BLaER1 (cell line): ENCODE measurements at regions not wholly inside any gene's neighbourhood (a gene's known extent, or its start where the extent isn't known, plus 50 kb on each side); places are given as distances from the start of the nearest gene placed in this dataset.

ENCODE experiments used
- H3K27ac ChIP-seq: shearing (Covaris generic); formaldehyde crosslinking; 2 replicates; pipeline ENCODE4 v1.8.1; 2022
- H3K27me3 ChIP-seq: shearing (Covaris generic); formaldehyde crosslinking; 2 replicates; pipeline ENCODE4 v1.8.1; 2022
- H3K36me3 ChIP-seq: shearing (Covaris generic); formaldehyde crosslinking; 2 replicates; pipeline ENCODE4 v1.8.1; 2022
- H3K4me1 ChIP-seq: shearing (Covaris generic); formaldehyde crosslinking; 2 replicates; pipeline ENCODE4 v1.8.1; 2022
- H3K4me2 ChIP-seq: shearing (Covaris generic); formaldehyde crosslinking; 2 replicates; pipeline ENCODE4 v1.8.1; 2022
- H3K4me3 ChIP-seq: shearing (Covaris generic); formaldehyde crosslinking; 2 replicates; pipeline ENCODE4 v1.8.1; 2022
- H3K9ac ChIP-seq: shearing (Covaris generic); formaldehyde crosslinking; 2 replicates; pipeline ENCODE4 v1.8.1; 2022
- H3K9me3 ChIP-seq: shearing (Covaris generic); formaldehyde crosslinking; 2 replicates; pipeline ENCODE4 v1.8.1; 2022
- H4K20me1 ChIP-seq: shearing (Covaris generic); formaldehyde crosslinking; 2 replicates; pipeline ENCODE4 v1.8.1; 2022
- Cebpa-rat ChIP-seq: shearing (Covaris generic); IDR thresholded peaks from 2 replicates; pipeline ENCODE4 v1.8.1; 2022

- H3K9ac ChIP-seq: no peak overlapping the region
- H3K9me3 ChIP-seq: peaks cover under 1% of the 10 kb centered on the region
- H3K4me3 ChIP-seq: no peak overlapping the region
- no peaks in the 10 kb centered on the region for H3K27me3 ChIP-seq
- H3K36me3 ChIP-seq: no peaks in the 10 kb centered on the region
- H3K4me2 ChIP-seq: no peak overlapping the region
- no peaks in the 10 kb centered on the region for H3K4me1 ChIP-seq
- no peaks in the 10 kb centered on the region for H4K20me1 ChIP-seq
- TF ChIP-seq Cebpa-rat: no peak
- no peak overlapping the region for H3K27ac ChIP-seq
Measured at GRCh38 chr5:174159327-174160114, 114.0 kb downstream of the NSG2 start.

DNA sequence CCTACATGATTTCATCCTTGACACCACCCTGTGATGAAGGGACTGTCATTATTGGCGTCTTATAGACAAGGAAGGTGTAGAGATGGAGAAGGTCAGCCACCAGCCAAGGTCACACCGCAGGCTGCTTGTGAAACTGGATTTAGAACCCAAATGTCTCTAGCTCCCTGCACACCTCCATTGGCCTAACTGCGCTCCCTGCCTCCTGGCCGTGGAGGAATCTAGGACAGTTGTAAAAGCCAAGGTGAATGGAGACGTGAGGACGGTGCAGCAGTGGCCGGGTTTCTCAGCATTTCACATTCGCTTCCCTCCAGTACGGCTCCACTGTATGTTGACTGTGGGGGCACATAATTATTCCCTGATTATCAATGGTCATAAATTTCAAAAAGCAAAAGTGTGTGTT, 119.9 kb downstream of the NSG2 start:
- H4K20me1 ChIP-seq: no peaks in the 10 kb centered on the region
- H3K9me3 ChIP-seq: 0 out of 2 replicates have a peak, but pooled peaks cover 4% of the 10 kb centered on the region
- no peak for TF ChIP-seq Cebpa-rat
- H3K36me3 ChIP-seq: no peaks in the 10 kb centered on the region
- no peak overlapping the region for H3K4me2 ChIP-seq
- no peak overlapping the region for H3K9ac ChIP-seq
- no peaks in the 10 kb centered on the region for H3K4me1 ChIP-seq
- no peaks in the 10 kb centered on the region for H3K27me3 ChIP-seq
- H3K4me3 ChIP-seq: no peak overlapping the region
- H3K27ac ChIP-seq: no peak overlapping the region

GRCh38 chr5:174166231-174167079, 120.9 kb downstream of the NSG2 start:
- no peak overlapping the region for H3K4me2 ChIP-seq
- H4K20me1 ChIP-seq: no peaks in the 10 kb centered on the region
- no peak overlapping the region for H3K27ac ChIP-seq
- H3K4me3 ChIP-seq: no peak overlapping the region
- no peak for TF ChIP-seq Cebpa-rat
- no peaks in the 10 kb centered on the region for H3K27me3 ChIP-seq
- H3K4me1 ChIP-seq: no peaks in the 10 kb centered on the region
- no peak overlapping the region for H3K9ac ChIP-seq
- 0 out of 2 replicates have a peak, but pooled peaks cover 4% of the 10 kb centered on the region for H3K9me3 ChIP-seq
- no peaks in the 10 kb centered on the region for H3K36me3 ChIP-seq

DNA sequence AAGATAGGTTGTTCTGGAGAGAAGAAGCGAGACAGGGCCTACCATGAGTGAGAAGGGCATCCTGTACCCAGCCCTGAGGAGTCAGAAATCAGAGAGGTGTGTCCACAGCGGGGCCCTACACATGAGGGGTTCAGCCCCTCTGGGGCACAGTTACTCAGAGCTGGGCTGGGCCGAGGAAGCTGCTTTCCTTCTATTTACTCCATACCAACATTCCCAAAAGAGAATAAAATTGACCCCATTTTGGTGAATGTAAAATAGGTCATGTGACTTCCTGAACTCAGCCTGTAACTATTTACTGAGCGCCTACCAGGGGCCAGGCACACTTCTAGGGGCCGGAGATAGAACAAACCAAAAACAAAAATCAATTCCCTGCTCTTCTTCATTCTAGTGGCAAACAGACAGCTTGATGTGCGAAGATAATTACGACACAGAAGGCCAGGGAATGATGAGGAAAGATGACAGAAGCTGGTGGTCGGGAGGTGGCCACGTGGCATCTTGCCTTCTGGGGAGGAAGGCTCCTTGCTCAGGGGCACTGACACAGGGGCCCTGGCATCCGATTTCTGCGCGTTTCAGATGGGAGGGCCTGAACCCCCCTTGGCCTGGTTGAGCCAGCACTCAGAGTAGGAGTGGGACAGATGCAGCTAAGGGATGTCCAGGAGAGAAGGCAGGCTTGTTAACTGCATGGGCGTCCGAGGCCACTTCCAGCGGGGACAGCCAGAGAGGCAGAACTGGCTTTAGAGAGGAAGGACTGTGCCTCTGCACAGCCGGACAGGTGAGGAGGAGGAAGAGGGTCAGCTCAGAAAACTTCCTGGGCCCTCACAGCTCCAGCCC, 121.8 kb downstream of the NSG2 start:
- Histone ChIP-seq H3K4me1 (no peaks in the 10 kb centered on the region), H4K20me1 (no peaks in the 10 kb centered on the region), H3K4me3 (no peak overlapping the region), H3K9ac (no peak overlapping the region), H3K36me3 (no peaks in the 10 kb centered on the region), H3K4me2 (no peak overlapping the region), H3K27me3 (no peaks in the 10 kb centered on the region), H3K9me3 (0 out of 2 replicates have a peak, but pooled peaks cover 4% of the 10 kb centered on the region), H3K27ac (no peak overlapping the region)
- TF ChIP-seq Cebpa-rat: no peak

DNA sequence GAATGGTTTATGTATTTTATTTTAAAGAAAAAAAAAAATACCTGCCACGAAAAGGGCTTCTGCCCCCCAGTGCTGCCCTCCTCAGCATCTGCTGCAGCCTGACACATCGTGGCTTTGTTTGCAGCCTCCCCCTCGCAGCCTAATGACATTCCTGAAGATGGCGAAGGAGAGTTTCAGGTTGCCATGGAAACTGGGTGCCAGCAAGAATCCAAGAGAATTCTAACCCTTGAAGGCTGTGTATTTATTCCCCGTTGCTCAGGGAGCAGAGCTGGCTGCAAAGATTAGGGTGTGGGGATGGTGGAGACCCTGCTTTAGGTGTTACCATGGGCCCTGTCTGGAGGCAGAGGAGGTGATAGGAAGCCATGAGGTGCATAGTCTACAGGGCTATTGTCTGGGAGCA, 126.6 kb downstream of the NSG2 start:
- no peak overlapping the region for H3K4me3 ChIP-seq
- peaks cover 19% of the 10 kb centered on the region for H3K4me1 ChIP-seq
- no peaks in the 10 kb centered on the region for H4K20me1 ChIP-seq
- H3K36me3 ChIP-seq: no peaks in the 10 kb centered on the region
- 0 out of 2 replicates have a peak, but pooled peaks cover 4% of the 10 kb centered on the region for H3K9me3 ChIP-seq
- no peaks in the 10 kb centered on the region for H3K27me3 ChIP-seq
- H3K27ac ChIP-seq: no peak overlapping the region
- no peak overlapping the region for H3K4me2 ChIP-seq
- no peak for TF ChIP-seq Cebpa-rat
- no peak overlapping the region for H3K9ac ChIP-seq

- Histone ChIP-seq H3K27ac (no peak overlapping the region), H3K4me3 (no peak overlapping the region), H4K20me1 (no peaks in the 10 kb centered on the region), H3K36me3 (no peaks in the 10 kb centered on the region), H3K27me3 (no peaks in the 10 kb centered on the region), H3K4me2 (no peak overlapping the region), H3K9ac (no peak overlapping the region), H3K4me1 (peaks cover 19% of the 10 kb centered on the region), H3K9me3 (0 out of 2 replicates have a peak, but pooled peaks cover 4% of the 10 kb centered on the region)
- TF ChIP-seq Cebpa-rat: no peak
Measured at GRCh38 chr5:174172566-174172965, 127.1 kb downstream of the NSG2 start.

- no peak for TF ChIP-seq Cebpa-rat
- no peaks in the 10 kb centered on the region for H4K20me1 ChIP-seq
- no peak overlapping the region for H3K27ac ChIP-seq
- H3K4me1 ChIP-seq: peaks cover 19% of the 10 kb centered on the region
- H3K4me3 ChIP-seq: no peak overlapping the region
- no peak overlapping the region for H3K9ac ChIP-seq
- no peaks in the 10 kb centered on the region for H3K27me3 ChIP-seq
- no peak overlapping the region for H3K4me2 ChIP-seq
- H3K9me3 ChIP-seq: no peaks in the 10 kb centered on the region
- no peaks in the 10 kb centered on the region for H3K36me3 ChIP-seq
Measured at GRCh38 chr5:174173766-174174165, 128.3 kb downstream of the NSG2 start.

DNA sequence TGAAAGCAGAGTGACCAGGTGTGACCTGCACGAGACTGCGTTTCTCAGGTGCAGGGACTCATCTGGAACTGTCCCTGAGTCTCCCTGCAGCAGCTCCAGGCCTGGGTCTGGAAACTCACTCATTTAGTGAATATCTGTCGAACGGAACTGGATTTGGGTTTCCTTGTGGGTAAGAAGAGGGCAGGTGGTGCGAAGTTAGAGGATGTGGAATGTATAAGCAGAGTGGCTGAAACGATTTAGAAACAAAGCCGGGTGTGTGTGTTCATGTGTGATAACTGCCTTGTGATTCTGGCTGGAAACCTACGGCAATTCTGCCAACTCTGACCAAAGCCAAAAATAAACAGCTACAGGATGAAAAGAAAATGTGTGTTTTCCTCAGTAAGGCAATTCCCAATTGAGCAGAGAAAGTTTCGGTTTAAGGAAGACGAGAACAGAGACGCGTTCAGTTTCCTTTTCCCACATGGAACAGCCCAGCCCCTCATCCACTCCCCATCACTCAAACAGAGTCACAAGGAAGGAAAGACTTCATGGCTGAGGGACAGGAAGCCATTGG, 130.3 kb downstream of the NSG2 start:
- no peak for TF ChIP-seq Cebpa-rat
- Histone ChIP-seq H3K36me3 (no peaks in the 10 kb centered on the region), H3K4me1 (peaks cover 22% of the 10 kb centered on the region)

GRCh38 chr5:174176511-174176910, 131.0 kb downstream of the NSG2 start:
- no peak overlapping the region for H3K27ac ChIP-seq
- peaks cover 22% of the 10 kb centered on the region for H3K4me1 ChIP-seq
- H3K4me2 ChIP-seq: peak overlapping the region; percentile 65
- H3K4me3 ChIP-seq: no peak overlapping the region
- no peak overlapping the region for H3K9ac ChIP-seq
- H3K27me3 ChIP-seq: no peaks in the 10 kb centered on the region
- no peaks in the 10 kb centered on the region for H3K36me3 ChIP-seq
- H4K20me1 ChIP-seq: no peaks in the 10 kb centered on the region
- no peaks in the 10 kb centered on the region for H3K9me3 ChIP-seq
- no peak for TF ChIP-seq Cebpa-rat

More for the DNA sequence above, 130.3 kb downstream of the NSG2 start:
- Histone ChIP-seq H3K27ac (no peak overlapping the region), H3K9ac (no peak overlapping the region), H3K27me3 (no peaks in the 10 kb centered on the region), H3K4me2 (peak overlapping the region; percentile 65), H3K4me3 (no peak overlapping the region), H3K9me3 (no peaks in the 10 kb centered on the region), H4K20me1 (no peaks in the 10 kb centered on the region)
